ENCODE measurements at regions not wholly inside any gene's neighbourhood (a gene's known extent, or its start where the extent isn't known, plus 50 kb on each side); places are given as distances from the start of the nearest gene placed in this dataset.

GRCh38 chr7:25758559-25758958 is 393.4 kb upstream of the NFE2L3 start:
- TF ChIP-seq POLR2A (IDR thresholded peaks at IDR 0.05; ENCODE audit: low read length) (no peak), GATA1 (IDR thresholded peaks at IDR 0.05; ENCODE audit: low read depth, low read length) (no peak)

All from erythroblast (primary cell).